Glomerular endothelial cell (primary cell): ENCODE measurements at regions not wholly inside any gene's neighbourhood (a gene's known extent, or its start where the extent isn't known, plus 50 kb on each side); places are given as distances from the start of the nearest gene placed in this dataset.
"Not testable (repeated sequence)": the region's sequence is repeated elsewhere in the genome, so short reads cannot be mapped to it uniquely, and the experiment has no call there.

Experiments
- DNase-seq: peaks from one replicate; pipeline ENCODE4 v3.0.0-alpha.2; 2011; ENCODE audit warnings: low read depth, low spot score; ENCODE audit errors: extremely low read depth

DNA sequence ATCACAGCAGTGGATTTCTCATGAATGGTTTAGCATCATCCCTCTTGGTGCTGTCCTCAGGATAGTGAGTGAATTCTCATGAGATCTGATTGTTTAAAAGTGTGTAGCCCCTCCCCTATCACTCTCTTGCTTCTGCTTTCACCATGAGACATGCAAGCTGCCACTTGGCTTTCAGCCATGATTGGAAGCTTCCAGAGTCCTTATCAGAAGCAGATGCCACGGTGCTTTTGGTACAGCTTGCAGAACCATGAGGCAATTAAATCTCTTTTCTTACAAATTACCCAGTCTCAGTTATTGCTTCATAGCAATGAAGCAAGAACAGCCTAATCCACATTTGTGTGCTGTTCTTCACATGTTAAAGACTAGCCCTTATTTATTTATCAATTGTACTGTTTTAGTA is 495.2 kb upstream of the EPHA6 start:
- DNase-seq = no peak

DNA sequence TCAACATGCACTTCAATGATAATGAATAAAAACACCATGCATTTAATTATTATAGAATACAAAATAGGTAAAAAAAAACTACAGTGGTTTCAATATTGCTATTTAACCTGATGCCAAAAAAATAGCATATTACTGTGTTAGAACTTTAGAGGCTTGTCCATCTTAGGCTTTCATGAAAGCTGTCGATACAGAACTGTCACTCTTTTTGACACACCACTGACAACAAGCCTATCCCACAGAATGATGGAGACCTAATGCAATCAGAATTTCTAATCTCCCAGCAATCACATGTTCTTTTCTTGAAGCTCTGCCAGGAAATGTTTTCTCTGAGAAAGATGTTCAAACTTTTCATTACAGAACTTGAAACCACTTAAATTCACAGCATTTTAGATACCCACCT is 490.3 kb upstream of the EPHA6 start:
- DNase-seq = no peak

DNA sequence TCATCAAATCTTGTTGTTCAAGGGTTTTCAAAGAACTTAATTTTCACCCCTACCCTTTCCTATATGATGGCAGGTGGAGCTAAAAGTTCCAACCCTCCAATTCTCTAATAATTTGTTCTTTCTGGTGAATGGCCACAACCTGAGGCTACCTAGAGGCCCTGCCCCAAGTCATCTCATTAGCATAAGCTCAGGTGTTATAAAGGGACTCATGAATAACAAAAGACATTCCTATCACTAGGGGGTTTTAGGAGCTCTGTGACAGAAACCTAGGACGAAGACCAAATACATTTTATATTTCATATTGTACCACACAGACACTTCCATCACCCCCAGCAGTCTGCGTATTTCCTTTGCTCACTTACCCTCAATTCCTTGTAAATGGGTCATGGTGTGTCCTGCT is 483.6 kb upstream of the EPHA6 start:
- no peak for DNase-seq

DNA sequence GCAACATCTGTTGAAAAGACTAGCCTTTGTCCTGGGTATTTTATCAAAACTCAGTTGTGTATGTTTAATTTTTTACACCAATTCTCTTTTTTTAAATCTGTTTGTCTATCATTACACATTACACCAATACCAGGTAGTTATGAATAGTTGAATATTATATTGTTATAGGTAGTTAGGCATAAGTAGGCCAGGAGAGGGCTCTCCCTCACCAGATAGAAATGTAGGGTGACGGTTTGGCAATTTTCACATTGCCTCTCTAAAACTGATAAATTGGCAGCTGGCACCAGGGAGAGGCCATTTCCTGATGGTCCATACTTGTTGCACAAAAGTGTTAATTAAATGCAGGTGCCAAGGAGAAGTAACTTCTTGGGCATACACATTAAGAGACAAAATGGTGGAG is 483.1 kb upstream of the EPHA6 start:
- DNase-seq = no peak

DNA sequence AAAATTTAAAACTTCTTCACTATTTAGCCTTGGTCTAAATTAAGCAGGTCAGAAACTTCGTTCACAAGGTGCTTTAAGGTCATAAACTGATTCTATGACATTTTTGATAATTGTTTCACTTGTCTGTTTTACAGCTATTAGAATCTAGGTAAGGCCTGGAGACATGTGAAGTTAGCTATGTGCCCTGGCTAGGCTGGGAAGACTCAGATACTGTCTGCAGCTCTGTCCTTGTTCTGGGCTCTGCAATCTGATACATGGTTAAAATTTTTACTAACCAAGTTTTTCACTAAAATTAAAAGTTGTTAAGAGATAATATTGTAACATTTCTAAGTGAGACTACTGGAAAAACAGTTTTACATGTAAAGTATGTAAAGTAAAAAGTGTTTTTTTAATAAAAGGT is 479.6 kb upstream of the EPHA6 start:
- DNase-seq = no peak

DNA sequence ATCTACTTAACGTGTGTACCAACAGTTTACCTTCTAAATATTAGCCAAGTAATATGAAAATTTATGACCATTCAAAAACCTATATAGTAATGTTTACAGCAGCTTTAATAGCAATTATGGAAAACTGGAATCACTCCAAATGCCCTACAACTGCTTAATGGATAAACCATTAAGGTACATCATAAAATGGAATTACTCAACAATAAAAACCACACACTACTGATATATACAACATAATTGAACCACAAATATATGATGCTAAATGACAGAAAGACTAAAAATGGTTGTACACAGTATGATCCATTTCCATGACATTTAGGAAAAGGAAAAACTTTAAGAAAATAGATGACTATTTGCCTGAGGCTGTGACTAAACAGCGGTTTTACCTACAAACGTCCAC is 467.1 kb upstream of the EPHA6 start:
- no peak for DNase-seq

DNA sequence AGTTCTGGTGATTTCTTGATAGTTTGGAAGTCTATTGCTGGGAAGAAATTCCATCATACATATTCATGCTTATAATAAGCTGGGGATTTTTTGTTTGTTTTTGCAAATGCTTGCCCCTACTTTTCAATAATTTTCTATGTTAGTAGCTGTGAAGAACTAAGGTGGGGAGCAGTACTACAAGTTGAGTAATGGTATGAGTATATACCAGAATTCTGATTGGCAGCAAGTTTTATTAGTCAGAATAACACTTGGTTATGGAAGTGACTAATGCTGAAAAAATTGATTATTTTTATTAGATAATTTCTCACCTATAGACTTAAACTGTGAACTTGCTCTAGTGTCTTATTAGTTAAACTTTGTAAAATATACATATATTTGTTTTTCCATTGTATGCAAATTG is 462.8 kb upstream of the EPHA6 start:
- DNase-seq = not testable (repeated sequence)

DNA sequence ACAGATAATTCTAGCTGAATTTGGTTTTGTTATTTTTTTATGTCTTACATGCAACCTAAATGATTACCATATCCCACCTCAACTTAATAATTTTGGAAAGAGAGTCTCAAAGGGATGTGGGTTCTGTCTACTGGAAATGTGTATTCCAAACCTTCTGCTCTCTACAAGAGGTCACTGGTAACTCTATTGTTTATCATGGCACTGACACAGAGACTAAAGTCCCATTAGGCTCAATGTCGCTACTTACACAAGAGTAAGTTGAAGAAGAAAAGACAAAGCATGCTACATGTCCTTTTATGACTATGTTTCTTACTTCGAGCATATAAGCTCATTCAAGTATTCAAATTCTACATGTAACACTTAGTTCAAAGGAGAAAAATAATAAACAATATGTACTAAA is 460.3 kb upstream of the EPHA6 start:
- no peak for DNase-seq

DNA sequence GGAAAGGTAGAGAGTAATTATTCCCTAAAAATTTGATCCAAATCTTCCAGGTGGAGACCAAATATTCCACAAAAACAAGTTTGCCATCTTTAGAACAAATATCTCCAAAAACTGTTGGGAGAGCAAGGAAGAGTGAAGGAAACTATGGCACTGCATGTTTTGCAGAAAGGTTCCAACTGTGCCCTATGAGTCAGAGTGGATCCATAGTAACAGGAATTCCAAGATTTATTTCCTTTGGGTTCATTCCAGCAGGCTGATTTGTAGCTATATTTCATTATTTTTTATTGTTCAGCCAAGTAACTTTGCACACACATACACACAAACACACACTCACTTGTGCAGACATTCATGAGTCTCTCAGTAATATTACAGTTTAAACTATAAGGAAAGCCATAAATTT is 459.7 kb upstream of the EPHA6 start:
- DNase-seq = peak; percentile 25

DNA sequence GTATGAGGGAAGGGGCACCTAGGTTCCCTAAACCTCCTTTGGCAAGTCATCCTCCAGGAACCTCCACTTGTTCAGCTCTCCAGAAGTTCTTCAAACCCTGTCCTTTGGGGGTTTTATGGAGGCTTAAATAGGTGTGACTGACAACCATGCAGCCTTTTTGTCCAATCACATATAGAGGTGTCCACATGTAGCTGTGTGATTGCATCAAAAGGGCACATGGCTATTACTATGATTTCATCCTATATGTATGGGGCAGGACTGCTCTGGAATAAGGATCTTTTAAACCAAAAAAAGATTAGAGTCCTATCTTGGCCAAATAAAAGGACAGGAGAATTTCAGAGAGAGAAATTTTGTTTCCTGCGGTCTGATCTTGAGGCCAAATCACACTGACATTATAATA is 453.2 kb upstream of the EPHA6 start:
- DNase-seq = no peak

DNA sequence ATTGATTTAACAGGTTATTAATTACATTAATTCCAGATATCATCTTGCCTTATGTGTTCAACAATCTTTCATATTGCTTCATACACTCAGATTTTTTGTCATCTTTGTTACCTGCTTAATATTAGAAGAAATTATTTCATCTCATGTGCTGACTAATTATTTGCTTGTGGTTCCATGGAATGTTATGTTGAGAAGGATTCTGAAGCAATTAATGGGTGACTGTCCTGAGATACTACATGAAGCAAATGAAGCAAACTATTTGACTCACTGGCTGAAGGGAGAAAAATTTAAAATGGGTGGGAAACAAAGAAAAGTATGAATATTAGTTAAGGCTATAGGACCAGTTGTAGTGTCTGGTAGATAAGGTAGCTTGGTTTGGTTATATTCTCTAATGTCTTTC is 443.8 kb upstream of the EPHA6 start:
- DNase-seq = no peak

DNA sequence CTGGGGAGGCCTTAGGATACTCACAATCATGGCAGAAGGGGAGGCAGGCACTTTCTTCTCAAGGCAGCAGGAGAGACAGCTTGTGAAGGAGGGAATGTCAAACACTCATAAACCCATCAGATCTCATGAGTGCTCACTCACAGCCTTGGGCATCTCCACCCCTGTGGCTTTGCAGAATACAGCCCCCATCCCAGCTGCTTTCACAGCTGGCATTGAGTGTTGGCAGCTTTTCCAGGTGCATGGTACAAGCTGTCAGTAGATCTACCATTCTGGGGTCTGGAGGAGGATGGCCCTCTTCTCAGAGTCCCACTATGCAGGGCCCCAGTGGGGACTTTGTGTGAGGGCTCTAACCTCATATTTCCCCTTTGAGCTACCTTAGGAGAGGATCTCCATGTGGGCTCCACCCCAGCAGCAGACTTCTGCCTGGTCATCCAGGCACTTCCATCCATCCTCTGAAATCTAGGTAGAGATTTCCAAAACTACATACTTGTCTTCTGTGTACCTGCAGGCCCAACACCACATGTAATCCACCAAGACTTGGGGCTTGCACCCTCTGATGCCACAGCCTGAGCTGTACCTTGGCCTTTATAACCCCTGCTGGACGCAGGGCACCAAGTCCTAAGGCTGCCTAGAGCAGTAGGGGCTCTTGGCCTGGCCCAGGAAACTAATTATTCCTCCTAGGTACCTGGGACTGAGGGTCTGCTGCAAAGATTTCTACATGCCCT is 404.2 kb upstream of the EPHA6 start:
- DNase-seq = no peak

DNA sequence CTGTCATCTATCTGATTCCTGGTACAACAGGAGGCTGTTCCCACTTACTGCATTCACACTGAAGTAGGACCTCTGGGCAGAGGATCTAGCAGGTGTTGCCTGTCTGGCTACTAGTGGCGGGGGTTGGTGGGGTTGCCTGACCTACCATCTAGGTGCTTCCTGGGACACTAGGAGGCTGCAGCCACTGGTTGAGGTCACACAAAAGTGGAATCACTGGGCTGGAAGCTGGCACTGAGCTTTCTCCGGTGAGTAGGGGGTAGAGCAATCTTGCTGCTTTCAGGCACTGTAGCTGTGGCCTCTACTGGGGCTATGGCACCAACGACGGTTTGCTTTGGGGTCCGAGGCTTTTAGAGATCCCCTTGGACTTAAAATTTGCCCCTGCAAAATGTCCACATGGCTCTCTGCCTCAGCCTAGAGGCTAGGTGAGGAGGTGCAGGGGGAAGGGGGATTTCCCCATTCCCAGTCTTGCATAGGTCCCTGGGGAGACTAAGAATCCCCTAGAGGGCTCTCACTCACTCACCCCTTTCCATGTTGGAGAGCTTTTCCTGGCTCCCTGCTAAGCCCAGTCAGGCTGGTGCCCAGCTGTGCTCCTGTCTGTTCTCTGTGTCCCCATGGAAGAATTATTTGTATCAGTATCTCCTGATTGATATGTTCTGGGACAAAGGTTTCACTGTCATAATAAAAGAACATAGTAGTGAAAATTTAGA is 397.7 kb upstream of the EPHA6 start:
- no peak for DNase-seq

DNA sequence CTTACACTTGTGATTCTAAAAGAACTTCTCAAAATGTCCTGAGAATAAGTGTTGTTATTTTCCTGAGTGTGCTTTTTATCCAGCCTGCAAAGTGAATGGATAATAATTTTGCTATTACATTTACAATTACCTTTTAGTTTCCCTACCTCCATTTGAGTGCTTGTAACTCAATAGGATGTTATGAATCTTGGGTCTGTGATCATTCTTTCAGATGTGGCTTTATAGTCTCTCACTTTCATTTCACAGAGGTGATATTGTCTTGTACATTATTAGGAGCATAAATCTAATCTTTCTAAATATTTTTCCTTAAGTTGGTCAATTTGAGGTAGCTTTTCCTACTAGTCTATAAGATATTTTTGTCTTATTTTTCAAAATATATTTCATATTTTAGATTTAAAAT is 386.3 kb upstream of the EPHA6 start:
- no peak for DNase-seq

DNA sequence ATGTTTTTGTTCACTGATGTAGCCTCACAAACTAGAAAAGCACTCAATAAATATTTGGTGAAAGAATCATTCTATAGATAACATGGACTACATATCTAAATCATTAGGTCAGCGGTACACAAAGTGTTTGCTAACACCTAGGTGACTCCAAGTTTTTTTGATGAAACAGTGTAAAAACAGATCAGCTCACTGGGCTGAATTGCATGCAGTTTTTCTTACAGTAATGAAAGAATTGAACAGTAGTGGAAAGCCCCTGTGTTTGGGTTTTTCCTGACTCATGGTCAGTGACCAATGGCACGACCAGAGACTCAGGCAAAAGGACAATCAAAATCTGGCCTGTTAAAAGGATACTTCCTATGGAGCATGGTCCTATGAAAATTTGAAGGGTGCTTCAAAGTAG is 384.3 kb upstream of the EPHA6 start:
- no peak for DNase-seq

DNA sequence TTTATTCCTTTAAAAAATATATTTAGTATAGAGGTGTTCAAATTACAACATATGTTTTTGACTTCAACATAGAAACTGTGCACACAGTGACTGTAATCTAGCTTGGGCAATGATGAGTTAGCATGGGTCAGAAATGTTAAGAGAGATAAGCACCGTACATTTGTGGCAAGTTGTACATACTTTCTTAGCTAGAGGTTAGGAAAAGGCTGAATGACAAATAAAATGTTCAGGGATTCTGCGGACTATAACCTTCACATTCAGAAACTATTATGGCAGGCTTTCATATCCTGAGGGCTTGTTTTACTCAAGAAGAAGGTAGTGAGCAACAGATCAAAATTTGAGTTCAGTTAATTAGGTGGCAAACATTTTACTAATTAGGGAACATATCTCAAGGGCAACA is 379.7 kb upstream of the EPHA6 start:
- no peak for DNase-seq

DNA sequence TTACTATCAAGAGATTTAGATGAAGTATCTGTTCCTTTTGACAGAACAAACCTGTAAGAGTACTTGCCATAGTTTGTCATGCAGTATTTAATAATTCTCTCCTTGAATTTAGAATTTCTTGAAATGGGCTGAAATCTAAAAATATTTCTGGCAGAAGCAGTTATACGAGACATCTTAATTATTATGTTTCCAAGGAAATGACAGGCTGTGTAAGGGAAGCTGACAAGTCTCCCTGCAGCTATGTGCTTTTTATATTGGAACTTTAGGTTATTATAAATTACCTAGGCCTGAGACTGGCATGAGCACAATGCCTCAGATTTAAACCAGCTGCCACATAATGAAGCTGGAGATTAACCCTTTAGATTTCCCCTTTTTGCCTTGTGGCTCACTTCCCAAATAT is 365.0 kb upstream of the EPHA6 start:
- DNase-seq = no peak

DNA sequence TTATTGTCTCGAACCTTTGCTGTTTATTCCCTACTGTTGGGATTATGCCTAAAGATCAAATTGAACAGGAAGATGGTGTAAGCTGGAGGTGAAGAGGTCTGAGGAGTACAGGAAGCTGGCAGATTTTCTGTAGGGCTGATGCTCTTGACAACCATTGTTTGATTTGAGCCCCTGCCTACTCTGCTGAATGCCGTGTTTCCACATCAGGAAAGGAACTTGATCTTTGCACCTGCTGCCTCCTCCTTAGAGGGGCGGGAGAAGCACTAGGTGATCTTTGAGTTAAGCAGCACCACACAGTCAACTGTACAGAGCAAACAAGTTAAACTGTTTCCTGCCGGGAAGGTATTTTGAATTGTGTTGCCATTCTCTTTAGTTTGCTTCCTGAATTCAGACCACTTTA is 364.6 kb upstream of the EPHA6 start:
- DNase-seq = no peak

DNA sequence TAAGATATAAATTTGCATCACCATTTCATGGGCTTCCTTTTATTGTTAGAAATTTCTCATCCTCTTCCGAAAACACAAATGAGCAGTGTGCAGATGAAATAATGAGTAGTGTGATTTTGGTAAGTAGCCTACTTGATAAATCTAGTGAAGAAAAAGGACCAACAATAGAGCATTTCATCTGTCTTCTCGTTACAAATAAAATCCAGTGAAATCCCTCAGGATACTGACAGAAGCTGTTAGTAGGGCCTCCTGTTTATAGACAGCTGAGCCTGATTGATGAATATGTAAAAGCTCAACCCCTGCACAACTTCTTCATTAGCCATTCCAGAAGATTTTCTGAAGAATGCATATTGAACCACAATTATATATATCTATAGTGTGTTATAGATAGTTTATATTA is 363.7 kb upstream of the EPHA6 start:
- DNase-seq = no peak

DNA sequence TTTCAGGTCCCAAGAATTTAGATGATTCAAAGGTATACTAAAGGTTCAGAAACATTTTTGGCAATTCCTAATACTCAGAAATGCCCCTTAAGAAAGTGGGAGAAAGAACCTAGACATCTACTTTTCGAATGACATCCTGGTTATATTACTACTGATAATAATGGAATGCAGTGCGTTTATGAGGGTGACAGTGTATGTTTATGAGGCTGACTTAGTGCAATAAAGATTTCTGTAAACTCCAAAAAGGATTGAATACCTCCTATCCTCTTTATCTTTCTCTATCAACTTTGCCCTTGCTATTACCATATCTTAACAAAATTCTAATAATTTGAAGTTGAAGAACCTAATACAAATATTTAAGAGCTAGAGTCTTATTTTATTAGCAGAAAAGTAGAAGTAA is 348.9 kb upstream of the EPHA6 start:
- no peak for DNase-seq

DNA sequence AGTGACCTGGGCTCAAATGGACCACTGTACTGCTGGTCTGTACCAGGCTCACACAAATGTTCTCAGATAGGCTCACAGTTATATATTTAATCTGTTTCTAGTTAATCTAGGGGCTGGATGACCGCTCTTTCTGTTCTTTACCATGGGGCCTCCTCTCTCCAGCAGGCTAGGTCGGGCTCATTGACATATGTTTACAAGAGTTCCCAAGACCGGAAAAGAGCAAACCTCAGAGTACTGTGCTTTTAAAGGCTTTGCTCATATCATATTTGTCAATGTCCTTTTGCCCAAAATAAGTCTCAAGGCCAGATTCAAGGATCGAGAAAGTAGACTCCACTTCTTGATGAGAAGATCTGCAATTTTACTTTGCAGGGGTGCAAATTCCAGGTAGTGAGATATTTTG is 348.0 kb upstream of the EPHA6 start:
- no peak for DNase-seq

DNA sequence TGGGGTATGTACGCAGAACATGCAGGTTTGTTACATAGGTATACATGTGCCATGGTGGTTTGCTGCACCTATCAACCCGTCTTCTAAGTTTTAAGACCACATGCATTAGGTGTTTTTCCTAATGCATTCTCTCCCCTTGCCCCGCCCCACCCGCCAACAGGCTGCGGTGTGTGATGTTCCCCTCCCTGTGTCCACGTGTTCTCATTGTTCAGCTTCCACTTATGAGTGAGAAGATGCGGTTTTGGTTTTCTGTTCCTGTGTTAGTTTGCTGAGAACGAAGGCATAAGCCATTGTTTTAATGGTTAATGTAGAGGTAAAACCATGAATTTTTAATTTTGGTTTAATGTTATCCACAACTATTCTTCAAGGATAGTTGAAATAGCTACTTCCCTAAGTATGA is 346.8 kb upstream of the EPHA6 start:
- DNase-seq = no peak

DNA sequence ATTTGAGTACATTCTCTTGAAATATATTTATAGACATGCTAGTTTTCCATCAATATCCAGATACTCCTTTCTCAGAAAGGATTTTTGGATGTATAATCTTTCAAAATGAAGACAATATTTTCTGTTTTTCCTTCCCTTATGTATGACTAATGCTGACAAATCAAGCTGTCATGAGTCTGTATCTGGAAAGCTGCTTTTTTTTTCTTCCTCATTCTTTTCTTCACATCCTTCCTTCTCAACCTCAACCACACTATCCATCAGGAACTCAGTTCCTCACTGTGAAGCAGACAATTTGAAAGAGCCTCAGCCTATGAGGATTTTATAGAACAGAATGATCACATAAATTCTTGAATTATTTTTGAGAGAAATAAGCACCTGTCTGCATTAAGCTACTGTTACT is 335.9 kb upstream of the EPHA6 start:
- DNase-seq = no peak
